ENCODE measurements at regions not wholly inside any gene's neighbourhood (a gene's known extent, or its start where the extent isn't known, plus 50 kb on each side); places are given as distances from the start of the nearest gene placed in this dataset.

- no peak for DNase-seq
Measured at GRCh38 chr3:132900481-132900880, 137.7 kb upstream of the TMEM108 start.

GRCh38 chr3:132898141-132898540 lies 140.1 kb upstream of the TMEM108 start:
- no peak for DNase-seq

GRCh38 chr3:132892956-132893355 lies 145.2 kb upstream of the TMEM108 start:
- DNase-seq = no peak

- no peak for DNase-seq
Measured at GRCh38 chr3:132881756-132882409, 156.3 kb upstream of the TMEM108 start.

GRCh38 chr3:132880986-132881385 lies 157.2 kb upstream of the TMEM108 start:
- DNase-seq = no peak

GRCh38 chr3:132879656-132880055 lies 157.4 kb upstream of the NPHP3 start:
- DNase-seq = no peak

- DNase-seq = no peak
Measured at GRCh38 chr3:132874701-132875100, 152.5 kb upstream of the NPHP3 start.

- DNase-seq = no peak
Measured at GRCh38 chr3:132872711-132873110, 150.5 kb upstream of the NPHP3 start.

GRCh38 chr3:132871956-132872355 lies 149.7 kb upstream of the NPHP3 start:
- DNase-seq = no peak

GRCh38 chr3:132870541-132870940 lies 148.3 kb upstream of the NPHP3 start:
- no peak for DNase-seq

GRCh38 chr3:132867956-132868355 lies 145.7 kb upstream of the NPHP3 start:
- DNase-seq = no peak

- no peak for DNase-seq
Measured at GRCh38 chr3:132867526-132867925, 145.3 kb upstream of the NPHP3 start.

GRCh38 chr3:132857317-132857716 lies 135.1 kb upstream of the NPHP3 start:
- DNase-seq = no peak

GRCh38 chr3:132854856-132855535 lies 132.8 kb upstream of the NPHP3 start:
- no peak for DNase-seq

GRCh38 chr3:132847849-132848625 lies 125.8 kb upstream of the NPHP3 start:
- no peak for DNase-seq

GRCh38 chr3:132843851-132844553 lies 121.8 kb upstream of the NPHP3 start:
- no peak for DNase-seq

- DNase-seq = no peak
Measured at GRCh38 chr3:132843349-132843748, 121.1 kb upstream of the NPHP3 start.

GRCh38 chr3:132841621-132842020 lies 119.4 kb upstream of the NPHP3 start:
- no peak for DNase-seq

GRCh38 chr3:132840201-132840700 lies 118.0 kb upstream of the NPHP3 start:
- peak in 10 of 51 donors; percentile 1 to 66 (median 7) for DNase-seq

- DNase-seq = no peak
Measured at GRCh38 chr3:132838477-132838876, 116.3 kb upstream of the NPHP3 start.

GRCh38 chr3:132837615-132838014 lies 115.4 kb upstream of the NPHP3 start:
- DNase-seq = no peak

GRCh38 chr3:132834356-132834755 lies 112.1 kb upstream of the NPHP3 start:
- no peak for DNase-seq
